ENCODE measurements at regions not wholly inside any gene's neighbourhood (a gene's known extent, or its start where the extent isn't known, plus 50 kb on each side); places are given as distances from the start of the nearest gene placed in this dataset.

DNA sequence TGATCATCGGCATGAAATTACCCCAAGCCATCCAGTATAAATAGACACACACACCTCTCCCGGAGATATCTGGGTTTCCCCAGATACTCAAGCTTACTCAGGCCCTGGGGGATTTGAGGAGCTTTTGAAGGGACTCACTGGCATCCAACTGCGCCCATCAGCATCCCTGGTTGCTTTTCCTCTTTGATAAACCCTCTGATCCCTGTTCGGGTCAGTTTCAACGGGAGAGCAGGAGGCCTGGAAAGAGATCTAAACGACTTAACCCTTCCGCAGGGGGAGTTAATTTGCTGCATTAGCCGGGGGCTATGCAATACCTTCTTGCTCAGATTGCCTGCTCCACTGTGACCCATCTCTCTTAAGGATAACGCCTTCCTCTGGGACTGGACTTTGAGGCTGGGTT lies 76.6 kb downstream of the MAF start:
- TF ChIP-seq, protein P1, sequence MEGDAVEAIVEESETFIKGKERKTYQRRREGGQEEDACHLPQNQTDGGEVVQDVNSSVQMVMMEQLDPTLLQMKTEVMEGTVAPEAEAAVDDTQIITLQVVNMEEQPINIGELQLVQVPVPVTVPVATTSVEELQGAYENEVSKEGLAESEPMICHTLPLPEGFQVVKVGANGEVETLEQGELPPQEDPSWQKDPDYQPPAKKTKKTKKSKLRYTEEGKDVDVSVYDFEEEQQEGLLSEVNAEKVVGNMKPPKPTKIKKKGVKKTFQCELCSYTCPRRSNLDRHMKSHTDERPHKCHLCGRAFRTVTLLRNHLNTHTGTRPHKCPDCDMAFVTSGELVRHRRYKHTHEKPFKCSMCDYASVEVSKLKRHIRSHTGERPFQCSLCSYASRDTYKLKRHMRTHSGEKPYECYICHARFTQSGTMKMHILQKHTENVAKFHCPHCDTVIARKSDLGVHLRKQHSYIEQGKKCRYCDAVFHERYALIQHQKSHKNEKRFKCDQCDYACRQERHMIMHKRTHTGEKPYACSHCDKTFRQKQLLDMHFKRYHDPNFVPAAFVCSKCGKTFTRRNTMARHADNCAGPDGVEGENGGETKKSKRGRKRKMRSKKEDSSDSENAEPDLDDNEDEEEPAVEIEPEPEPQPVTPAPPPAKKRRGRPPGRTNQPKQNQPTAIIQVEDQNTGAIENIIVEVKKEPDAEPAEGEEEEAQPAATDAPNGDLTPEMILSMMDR (IDR thresholded peaks at IDR 0.05), result no peak
- TF ChIP-seq POLR2A (IDR thresholded peaks at IDR 0.05), result no peak
